A549 (cell line): ENCODE measurements at regions not wholly inside any gene's neighbourhood (a gene's known extent, or its start where the extent isn't known, plus 50 kb on each side); places are given as distances from the start of the nearest gene placed in this dataset.
A peak's percentile ranks its signal among the peaks of the same experiment; 100 is the strongest.

Source experiments
- ATAC-seq, 2 experiments: fragments of 200-7000 bp in 1 of 2; fragments of >200 bp in 1 of 2; cut with Nextera tagmentation in 1 of 2; cut with Tn5 transposase in 1 of 2; 3 replicates each; pipeline versions ENCODE4 v1.8.0 to v1.9.1; 2018 to 2020; ENCODE audit warnings: mild to moderate bottlenecking in 1 of 2, moderate library complexity in 1 of 2
- CTCF ChIA-PET: fragments of 300-600 bp; sonication (Branson Sonifier 250); formaldehyde crosslinking; extraction: SDS; loops from one replicate; lab custom pipeline; 2021; ENCODE audit warnings: antibody characterized with exemption, inconsistent platforms; lab: Yijun Ruan, JAX
- POLR2A ChIA-PET: fragments of 350-600 bp; formaldehyde crosslinking; extraction: SDS; loops from one replicate; lab custom pipeline; 2021; ENCODE audit warnings: antibody characterized with exemption, inconsistent platforms; lab: Yijun Ruan, JAX
- DNase-seq, 2 experiments: peaks; one replicate each; pipeline versions ENCODE4 v3.0.0 to v3.0.0-alpha.2; 2011 to 2016; ENCODE audit warnings: low read depth in 1 of 2, low spot score in 1 of 2
- FAIRE-seq: peaks from 2 replicates; lab custom pipeline; 2011; peaks lifted over from hg19 to GRCh38; lab: Jason Lieb, UNC
- H3K27ac ChIP-seq, 2 experiments: fragments of >200 bp; sonication (Bioruptor Twin); formaldehyde crosslinking; 3 replicates each; pipeline ENCODE4 v1.5.1; 2016 to 2017
- H3K4me1 ChIP-seq: fragments of >200 bp; sonication (Bioruptor Twin); formaldehyde crosslinking; 3 replicates; pipeline ENCODE4 v1.6.1; 2016
- H3K4me2 ChIP-seq: fragments of >200 bp; sonication (Bioruptor Twin); formaldehyde crosslinking; 3 replicates; pipeline ENCODE4 v1.6.1; 2016
- H3K4me3 ChIP-seq: fragments of >200 bp; sonication (Bioruptor Twin); formaldehyde crosslinking; 3 replicates; pipeline ENCODE4 v1.5.1; 2016
- H3K9me3 ChIP-seq: fragments of >200 bp; sonication (Bioruptor Twin); formaldehyde crosslinking; 3 replicates; pipeline ENCODE4 v1.6.1; 2016
- CBX8 ChIP-seq: fragments of 200-600 bp; sonication (generic); IDR thresholded peaks from 2 replicates; pipeline ENCODE4 v1.6.1; 2016
- CEBPB ChIP-seq, 2 experiments: fragments of >200 bp in 1 of 2; sonication (Bioruptor Twin) in 1 of 2; formaldehyde crosslinking in 1 of 2; IDR thresholded peaks; 2 replicates each; pipeline ENCODE4 v1.6.1; 2012 to 2016
- CHD2 ChIP-seq: fragments of 150-350 bp; IDR thresholded peaks from 2 replicates; pipeline ENCODE4 v1.6.1; 2014; ENCODE audit warnings: low read length; ENCODE audit not compliant: partially characterized antibody
- CHD4 ChIP-seq: fragments of 200-600 bp; sonication (generic); IDR thresholded peaks from 2 replicates; pipeline ENCODE4 v1.6.1; 2016; ENCODE audit warnings: antibody characterized with exemption, mild to moderate bottlenecking, borderline replicate concordance
- EP300 ChIP-seq, 2 experiments: fragments of >200 bp; sonication (Bioruptor Twin); formaldehyde crosslinking; IDR thresholded peaks; 2 replicates in 1 of 2; 3 replicates in 1 of 2; pipeline ENCODE4 v1.6.1; 2016 to 2017
- FOSB ChIP-seq: fragments of 250-450 bp; sonication (Bioruptor Pico); IDR thresholded peaks from 2 replicates; pipeline ENCODE4 v1.5.0; 2020; ENCODE audit warnings: mild to moderate bottlenecking, moderate library complexity
- GATA3 ChIP-seq: IDR thresholded peaks from 2 replicates; pipeline ENCODE4 v1.6.1; 2012; ENCODE audit warnings: borderline replicate concordance
- HDAC2 ChIP-seq: fragments of 200-600 bp; sonication (generic); IDR thresholded peaks from 2 replicates; pipeline ENCODE4 v1.6.1; 2016
- HOXA7 ChIP-seq: fragments of 250-450 bp; sonication (Bioruptor Pico); IDR thresholded peaks from 2 replicates; pipeline ENCODE4 v1.5.0; 2020; ENCODE audit warnings: mild to moderate bottlenecking, moderate library complexity
- HOXB13 ChIP-seq: fragments of 250-450 bp; sonication (Bioruptor Pico); IDR thresholded peaks from 2 replicates; pipeline ENCODE4 v1.5.0; 2020; ENCODE audit warnings: low read depth, mild to moderate bottlenecking, moderate library complexity
- JUN ChIP-seq, 2 experiments: fragments of >200 bp; sonication (Bioruptor Twin); formaldehyde crosslinking; IDR thresholded peaks; 2 replicates in 1 of 2; 3 replicates in 1 of 2; pipeline ENCODE4 v1.6.1; 2016 to 2017
- JUNB ChIP-seq: fragments of >200 bp; sonication (Bioruptor Twin); formaldehyde crosslinking; IDR thresholded peaks from 2 replicates; pipeline ENCODE4 v1.6.1; 2016
- KDM5A ChIP-seq: fragments of 200-600 bp; sonication (generic); IDR thresholded peaks from 2 replicates; pipeline ENCODE4 v1.6.1; 2016; ENCODE audit warnings: antibody characterized with exemption, mild to moderate bottlenecking
- MAFK ChIP-seq: fragments of 450-650 bp; IDR thresholded peaks from 2 replicates; pipeline ENCODE4 v1.6.1; 2014; ENCODE audit not compliant: partially characterized antibody
- MAZ ChIP-seq: fragments of 150-350 bp; IDR thresholded peaks from 2 replicates; pipeline ENCODE4 v1.6.1; 2014; ENCODE audit warnings: antibody characterized with exemption, low read depth, low read length, borderline replicate concordance
- MYC ChIP-seq: IDR thresholded peaks from 2 replicates; pipeline ENCODE4 v1.6.1; 2012; ENCODE audit warnings: mild to moderate bottlenecking, inconsistent platforms, low read length, improper control_type of control experiment, borderline replicate concordance
- NPAS2 ChIP-seq: fragments of 250-450 bp; sonication (Bioruptor Pico); IDR thresholded peaks from 2 replicates; pipeline ENCODE4 v1.8.0; 2022; ENCODE audit warnings: mild to moderate bottlenecking, moderate library complexity, borderline replicate concordance
- NR3C1 ChIP-seq: fragments of >200 bp; sonication (Bioruptor Twin); formaldehyde crosslinking; IDR thresholded peaks from 3 replicates; pipeline ENCODE4 v1.6.1; 2017
- RARB ChIP-seq: fragments of 250-450 bp; sonication (Bioruptor Pico); IDR thresholded peaks from 2 replicates; pipeline ENCODE4 v1.8.0; 2021; ENCODE audit warnings: mild to moderate bottlenecking, moderate library complexity
- SMC3 ChIP-seq: fragments of >200 bp; sonication (Bioruptor Twin); formaldehyde crosslinking; IDR thresholded peaks from 3 replicates; pipeline ENCODE4 v1.6.1; 2018; ENCODE audit warnings: inconsistent platforms
- SREBF2 ChIP-seq: fragments of 450-650 bp; IDR thresholded peaks from 2 replicates; pipeline ENCODE4 v1.6.1; 2014; ENCODE audit warnings: mild to moderate bottlenecking, moderate library complexity
- TP53 ChIP-seq: fragments of 250-450 bp; sonication (Bioruptor Pico); IDR thresholded peaks from 2 replicates; pipeline ENCODE4 v1.5.0; 2021; ENCODE audit warnings: mild to moderate bottlenecking, moderate library complexity
- ZNF302 ChIP-seq: fragments of 250-450 bp; sonication (Bioruptor Pico); IDR thresholded peaks from 2 replicates; pipeline ENCODE4 v1.9.0; 2021; ENCODE audit warnings: inconsistent platforms, mild to moderate bottlenecking, moderate library complexity
- WGBS: methylation state at CpG from one replicate; pipeline ENCODE4 v1.1.6; 2017; ENCODE audit errors: missing lambda C conversion rate; 5-methylcytosine and 5-hydroxymethylcytosine counted together
- TF ChIP-seq, protein P1 (sequence below): fragments of 250-450 bp; sonication (Bioruptor Pico); IDR thresholded peaks from 2 replicates; pipeline ENCODE4 v1.5.0; 2021; ENCODE audit warnings: mild to moderate bottlenecking, moderate library complexity, borderline replicate concordance
- TF ChIP-seq, protein P2 (sequence below): IDR thresholded peaks from 2 replicates; pipeline ENCODE4 v1.6.1; 2012
- TF ChIP-seq, protein P3 (sequence below): fragments of 450-650 bp; IDR thresholded peaks from 2 replicates; pipeline ENCODE4 v1.6.1; 2014; ENCODE audit warnings: antibody characterized with exemption
- TF ChIP-seq, protein P4 (sequence below): fragments of >200 bp; sonication (Bioruptor Twin); formaldehyde crosslinking; IDR thresholded peaks from 3 replicates; pipeline ENCODE4 v1.5.1; 2016
- TF ChIP-seq, protein P5 (sequence below): fragments of 200-600 bp; sonication (generic); IDR thresholded peaks from 2 replicates; pipeline ENCODE4 v1.6.1; 2016; ENCODE audit warnings: antibody characterized with exemption, mild to moderate bottlenecking, moderate library complexity
- TF ChIP-seq, protein P6 (sequence below): fragments of >200 bp; sonication (Bioruptor Twin); formaldehyde crosslinking; IDR thresholded peaks from 2 replicates; pipeline ENCODE4 v1.6.1; 2016

DNA sequence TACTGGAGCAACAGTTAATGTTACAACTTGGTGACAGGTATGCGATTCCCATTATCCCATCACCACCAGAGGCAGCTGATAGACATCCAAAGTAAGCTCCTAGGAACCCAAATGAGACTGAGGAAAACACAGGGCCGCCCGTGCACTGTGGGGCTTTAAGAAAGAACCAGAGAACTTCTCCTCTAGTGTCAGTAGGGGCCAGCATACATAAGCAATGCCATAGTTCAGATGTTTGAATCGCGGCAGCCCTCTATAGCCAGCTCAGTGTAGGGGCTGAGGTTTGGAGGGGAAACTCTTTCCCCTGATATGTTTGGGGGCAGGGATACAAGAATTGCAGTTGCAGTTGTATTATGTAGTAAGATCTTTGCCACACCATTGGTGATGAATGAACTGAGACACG, 593.3 kb upstream of the NCAM2 start:
- H3K4me3 ChIP-seq: no peak overlapping the region
- no peak overlapping the region for H3K27ac ChIP-seq
- DNase-seq: no peak
- no peaks in the 10 kb centered on the region for H3K4me1 ChIP-seq
- no peak overlapping the region for H3K4me2 ChIP-seq
- H3K9me3 ChIP-seq: no peaks in the 10 kb centered on the region
- TF ChIP-seq, protein P1, sequence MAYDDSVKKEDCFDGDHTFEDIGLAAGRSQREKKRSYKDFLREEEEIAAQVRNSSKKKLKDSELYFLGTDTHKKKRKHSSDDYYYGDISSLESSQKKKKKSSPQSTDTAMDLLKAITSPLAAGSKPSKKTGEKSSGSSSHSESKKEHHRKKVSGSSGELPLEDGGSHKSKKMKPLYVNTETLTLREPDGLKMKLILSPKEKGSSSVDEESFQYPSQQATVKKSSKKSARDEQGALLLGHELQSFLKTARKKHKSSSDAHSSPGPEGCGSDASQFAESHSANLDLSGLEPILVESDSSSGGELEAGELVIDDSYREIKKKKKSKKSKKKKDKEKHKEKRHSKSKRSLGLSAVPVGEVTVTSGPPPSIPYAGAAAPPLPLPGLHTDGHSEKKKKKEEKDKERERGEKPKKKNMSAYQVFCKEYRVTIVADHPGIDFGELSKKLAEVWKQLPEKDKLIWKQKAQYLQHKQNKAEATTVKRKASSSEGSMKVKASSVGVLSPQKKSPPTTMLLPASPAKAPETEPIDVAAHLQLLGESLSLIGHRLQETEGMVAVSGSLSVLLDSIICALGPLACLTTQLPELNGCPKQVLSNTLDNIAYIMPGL: no peak
- TF ChIP-seq, protein P2, sequence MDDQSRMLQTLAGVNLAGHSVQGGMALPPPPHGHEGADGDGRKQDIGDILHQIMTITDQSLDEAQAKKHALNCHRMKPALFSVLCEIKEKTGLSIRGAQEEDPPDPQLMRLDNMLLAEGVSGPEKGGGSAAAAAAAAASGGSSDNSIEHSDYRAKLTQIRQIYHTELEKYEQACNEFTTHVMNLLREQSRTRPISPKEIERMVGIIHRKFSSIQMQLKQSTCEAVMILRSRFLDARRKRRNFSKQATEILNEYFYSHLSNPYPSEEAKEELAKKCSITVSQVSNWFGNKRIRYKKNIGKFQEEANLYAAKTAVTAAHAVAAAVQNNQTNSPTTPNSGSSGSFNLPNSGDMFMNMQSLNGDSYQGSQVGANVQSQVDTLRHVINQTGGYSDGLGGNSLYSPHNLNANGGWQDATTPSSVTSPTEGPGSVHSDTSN: no peak
- TF ChIP-seq CHD2: no peak
- TF ChIP-seq JUN (IDR thresholded peaks at IDR 0.05): no peak
- no peak for TF ChIP-seq HDAC2
- TF ChIP-seq CHD4: no peak
- TF ChIP-seq CEBPB (IDR thresholded peaks at IDR 0.05): no peak
- TF ChIP-seq KDM5A: no peak
- TF ChIP-seq NR3C1: no peak
- TF ChIP-seq ZNF302: no peak
- TF ChIP-seq, protein P3, sequence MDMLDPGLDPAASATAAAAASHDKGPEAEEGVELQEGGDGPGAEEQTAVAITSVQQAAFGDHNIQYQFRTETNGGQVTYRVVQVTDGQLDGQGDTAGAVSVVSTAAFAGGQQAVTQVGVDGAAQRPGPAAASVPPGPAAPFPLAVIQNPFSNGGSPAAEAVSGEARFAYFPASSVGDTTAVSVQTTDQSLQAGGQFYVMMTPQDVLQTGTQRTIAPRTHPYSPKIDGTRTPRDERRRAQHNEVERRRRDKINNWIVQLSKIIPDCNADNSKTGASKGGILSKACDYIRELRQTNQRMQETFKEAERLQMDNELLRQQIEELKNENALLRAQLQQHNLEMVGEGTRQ: no peak
- TF ChIP-seq RARB (CRISPR knock-in tag): no peak
- TF ChIP-seq SREBF2: no peak
- TF ChIP-seq MYC: no peak
- TF ChIP-seq, protein P4, sequence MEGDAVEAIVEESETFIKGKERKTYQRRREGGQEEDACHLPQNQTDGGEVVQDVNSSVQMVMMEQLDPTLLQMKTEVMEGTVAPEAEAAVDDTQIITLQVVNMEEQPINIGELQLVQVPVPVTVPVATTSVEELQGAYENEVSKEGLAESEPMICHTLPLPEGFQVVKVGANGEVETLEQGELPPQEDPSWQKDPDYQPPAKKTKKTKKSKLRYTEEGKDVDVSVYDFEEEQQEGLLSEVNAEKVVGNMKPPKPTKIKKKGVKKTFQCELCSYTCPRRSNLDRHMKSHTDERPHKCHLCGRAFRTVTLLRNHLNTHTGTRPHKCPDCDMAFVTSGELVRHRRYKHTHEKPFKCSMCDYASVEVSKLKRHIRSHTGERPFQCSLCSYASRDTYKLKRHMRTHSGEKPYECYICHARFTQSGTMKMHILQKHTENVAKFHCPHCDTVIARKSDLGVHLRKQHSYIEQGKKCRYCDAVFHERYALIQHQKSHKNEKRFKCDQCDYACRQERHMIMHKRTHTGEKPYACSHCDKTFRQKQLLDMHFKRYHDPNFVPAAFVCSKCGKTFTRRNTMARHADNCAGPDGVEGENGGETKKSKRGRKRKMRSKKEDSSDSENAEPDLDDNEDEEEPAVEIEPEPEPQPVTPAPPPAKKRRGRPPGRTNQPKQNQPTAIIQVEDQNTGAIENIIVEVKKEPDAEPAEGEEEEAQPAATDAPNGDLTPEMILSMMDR: no peak
- TF ChIP-seq NPAS2 (CRISPR knock-in tag): no peak
- no peak for TF ChIP-seq SMC3
- no peak for TF ChIP-seq MAZ
- TF ChIP-seq GATA3: no peak
- no peak for TF ChIP-seq TP53 (CRISPR knock-in tag)
- 32% methylated on average over 3 of the region's 6 CpGs for WGBS
- CTCF ChIA-PET: interaction anchor here (1.1 kb wide), 1 partner anchor 39 kb away, joined by 5 read pairs; no protein-coding TSS in a partner anchor
- no peak for ATAC-seq
- no peak for FAIRE-seq
- POLR2A ChIA-PET: no interaction called here

DNA sequence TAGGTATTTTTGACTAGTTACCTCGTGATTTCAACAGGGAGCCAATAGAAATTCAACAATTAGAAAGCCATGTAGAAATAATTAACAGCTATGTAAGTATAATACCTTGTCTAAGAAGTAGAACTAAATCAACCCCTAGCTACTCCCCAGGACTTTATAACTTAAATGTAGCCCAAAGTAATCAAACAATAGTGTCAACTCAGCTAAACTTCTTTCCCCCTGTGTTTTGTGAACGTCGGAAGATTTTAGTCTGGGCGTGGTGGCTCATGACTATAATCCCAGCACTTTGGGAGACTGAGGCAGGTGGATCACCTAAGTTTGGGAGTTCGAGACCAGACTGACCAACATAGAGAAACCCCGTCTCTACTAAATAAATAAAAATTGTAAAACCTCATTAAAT, 579.9 kb upstream of the NCAM2 start:
- H3K4me1 ChIP-seq: no peaks in the 10 kb centered on the region
- H3K4me3 ChIP-seq: no peak overlapping the region
- no peak overlapping the region for H3K27ac ChIP-seq
- ChIA-PET CTCF (no interaction called here), POLR2A (no interaction called here)
- DNase-seq: no peak
- ATAC-seq: no peak
- FAIRE-seq: no peak
- no peak overlapping the region for H3K4me2 ChIP-seq
- TF ChIP-seq CEBPB (IDR thresholded peaks at IDR 0.05): no peak
- peak; percentile 17 for TF ChIP-seq MAFK
- WGBS: 7% methylated on average over 6 of the region's 6 CpGs
- no peaks in the 10 kb centered on the region for H3K9me3 ChIP-seq

DNA sequence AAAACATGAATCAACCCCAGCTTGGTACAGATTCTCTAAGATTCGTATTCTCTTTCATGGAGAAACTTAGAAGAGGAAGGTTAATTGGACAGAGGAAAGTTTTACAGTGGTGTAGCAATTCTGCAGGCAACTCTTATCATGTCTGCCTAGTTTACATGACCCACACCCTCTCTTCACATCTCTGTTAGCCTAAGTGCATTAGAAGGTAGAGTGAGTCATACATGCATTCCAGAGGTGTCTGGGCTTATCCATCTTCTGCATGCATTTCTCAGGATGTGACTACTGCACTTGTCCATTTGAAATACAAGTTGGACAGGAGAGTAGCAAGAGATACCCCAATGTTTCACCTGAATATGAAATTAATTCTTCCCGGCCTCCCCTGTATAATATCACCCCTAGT, 578.4 kb upstream of the NCAM2 start:
- no peak for ATAC-seq
- POLR2A ChIA-PET: no interaction called here
- WGBS: 0% methylated on average over 2 of the region's 2 CpGs
- TF ChIP-seq SREBF2: no peak
- TF ChIP-seq, protein P5, sequence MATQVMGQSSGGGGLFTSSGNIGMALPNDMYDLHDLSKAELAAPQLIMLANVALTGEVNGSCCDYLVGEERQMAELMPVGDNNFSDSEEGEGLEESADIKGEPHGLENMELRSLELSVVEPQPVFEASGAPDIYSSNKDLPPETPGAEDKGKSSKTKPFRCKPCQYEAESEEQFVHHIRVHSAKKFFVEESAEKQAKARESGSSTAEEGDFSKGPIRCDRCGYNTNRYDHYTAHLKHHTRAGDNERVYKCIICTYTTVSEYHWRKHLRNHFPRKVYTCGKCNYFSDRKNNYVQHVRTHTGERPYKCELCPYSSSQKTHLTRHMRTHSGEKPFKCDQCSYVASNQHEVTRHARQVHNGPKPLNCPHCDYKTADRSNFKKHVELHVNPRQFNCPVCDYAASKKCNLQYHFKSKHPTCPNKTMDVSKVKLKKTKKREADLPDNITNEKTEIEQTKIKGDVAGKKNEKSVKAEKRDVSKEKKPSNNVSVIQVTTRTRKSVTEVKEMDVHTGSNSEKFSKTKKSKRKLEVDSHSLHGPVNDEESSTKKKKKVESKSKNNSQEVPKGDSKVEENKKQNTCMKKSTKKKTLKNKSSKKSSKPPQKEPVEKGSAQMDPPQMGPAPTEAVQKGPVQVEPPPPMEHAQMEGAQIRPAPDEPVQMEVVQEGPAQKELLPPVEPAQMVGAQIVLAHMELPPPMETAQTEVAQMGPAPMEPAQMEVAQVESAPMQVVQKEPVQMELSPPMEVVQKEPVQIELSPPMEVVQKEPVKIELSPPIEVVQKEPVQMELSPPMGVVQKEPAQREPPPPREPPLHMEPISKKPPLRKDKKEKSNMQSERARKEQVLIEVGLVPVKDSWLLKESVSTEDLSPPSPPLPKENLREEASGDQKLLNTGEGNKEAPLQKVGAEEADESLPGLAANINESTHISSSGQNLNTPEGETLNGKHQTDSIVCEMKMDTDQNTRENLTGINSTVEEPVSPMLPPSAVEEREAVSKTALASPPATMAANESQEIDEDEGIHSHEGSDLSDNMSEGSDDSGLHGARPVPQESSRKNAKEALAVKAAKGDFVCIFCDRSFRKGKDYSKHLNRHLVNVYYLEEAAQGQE: no peak
- no peak for TF ChIP-seq MAFK
- no peak for TF ChIP-seq HOXB13
- TF ChIP-seq CBX8: no peak
- TF ChIP-seq HOXA7 (CRISPR knock-in tag): no peak
- no peak for TF ChIP-seq RARB (CRISPR knock-in tag)
- TF ChIP-seq, protein P6, sequence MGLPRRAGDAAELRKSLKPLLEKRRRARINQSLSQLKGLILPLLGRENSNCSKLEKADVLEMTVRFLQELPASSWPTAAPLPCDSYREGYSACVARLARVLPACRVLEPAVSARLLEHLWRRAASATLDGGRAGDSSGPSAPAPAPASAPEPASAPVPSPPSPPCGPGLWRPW: no peak
- no peak for TF ChIP-seq JUNB
- no peak for TF ChIP-seq EP300 (IDR thresholded peaks at IDR 0.05)
- no peak for TF ChIP-seq FOSB

More for the DNA sequence above, 578.4 kb upstream of the NCAM2 start:
- no peak overlapping the region for H3K4me2 ChIP-seq
- no peaks in the 10 kb centered on the region for H3K4me1 ChIP-seq
- H3K9me3 ChIP-seq: no peaks in the 10 kb centered on the region
- H3K27ac ChIP-seq: no peak overlapping the region
- no peak overlapping the region for H3K4me3 ChIP-seq
- DNase-seq (no peak), FAIRE-seq (no peak)
- CTCF ChIA-PET: no interaction called here
